Tibial nerve (tissue), 4 donors: ENCODE measurements at regions not wholly inside any gene's neighbourhood (a gene's known extent, or its start where the extent isn't known, plus 50 kb on each side); places are given as distances from the start of the nearest gene placed in this dataset.

ENCODE experiments used
- DNase-seq, 2 donors: peaks; one replicate each; pipeline ENCODE4 v3.0.0-alpha.2; 2019; ENCODE audit warnings: low spot score in 2 of 2
- H3K27ac ChIP-seq, 4 donors: fragments of 200-600 bp; sonication (generic) in 3 of 4; one replicate each; pipeline ENCODE4 v1.5.1; 2017 to 2019; ENCODE audit warnings: mild to moderate bottlenecking in 1 of 4
- H3K27me3 ChIP-seq, 2 donors: fragments of 200-600 bp; sonication (generic) in 1 of 2; one replicate each; pipeline versions ENCODE4 v1.5.1 to v1.6.0; 2017 to 2019
- H3K36me3 ChIP-seq, 3 donors: fragments of 200-600 bp; sonication (generic); one replicate each; pipeline ENCODE4 v1.5.1; 2018 to 2019
- H3K4me1 ChIP-seq, 4 donors: fragments of 200-600 bp; sonication (generic) in 3 of 4; one replicate each; pipeline ENCODE4 v1.5.1; 2017 to 2019
- H3K4me3 ChIP-seq, 4 donors: fragments of 200-600 bp; sonication (generic) in 3 of 4; one replicate each; pipeline ENCODE4 v1.5.1; 2017 to 2019; ENCODE audit warnings: mild to moderate bottlenecking in 1 of 4, moderate library complexity in 1 of 4
- H3K9me3 ChIP-seq, 4 donors: fragments of 200-600 bp; sonication (generic) in 3 of 4; one replicate each; pipeline ENCODE4 v1.5.1; 2017 to 2019
- CTCF ChIP-seq, 5 experiments: fragments of 200-600 bp in 3 of 5; fragments of 450-650 bp in 2 of 5; sonication (generic) in 3 of 5; IDR thresholded peaks; one replicate each; pipeline ENCODE4 v1.5.1; 2016 to 2019; ENCODE audit warnings: antibody characterized with exemption in 5 of 5, mild to moderate bottlenecking in 3 of 5, moderate library complexity in 2 of 5
- EP300 ChIP-seq, 2 donors: sonication (generic); formaldehyde crosslinking; IDR thresholded peaks; one replicate each; pipeline ENCODE4 v1.6.1; 2017; ENCODE audit warnings: antibody characterized with exemption in 2 of 2, mild to moderate bottlenecking in 1 of 2
- POLR2A ChIP-seq, 2 donors: fragments of 450-650 bp; IDR thresholded peaks; one replicate each; pipeline ENCODE4 v1.6.1; 2017; ENCODE audit warnings: antibody characterized with exemption in 2 of 2, mild to moderate bottlenecking in 2 of 2, moderate library complexity in 2 of 2
- WGBS, 2 donors: methylation state at CpG; one replicate each; pipeline ENCODE4 v1.1.5; 2018; 5-methylcytosine and 5-hydroxymethylcytosine counted together

GRCh38 chr3:25284249-25284648 lies 143.8 kb upstream of the RARB start:
- H3K4me1 ChIP-seq: no peaks in the 10 kb centered on the region
- DNase-seq: no peak
- no peaks in the 10 kb centered on the region for H3K36me3 ChIP-seq
- no peak overlapping the region for H3K27ac ChIP-seq
- TF ChIP-seq EP300 (IDR thresholded peaks at IDR 0.05) (no peak), POLR2A (IDR thresholded peaks at IDR 0.05) (no peak), CTCF (IDR thresholded peaks at IDR 0.05) (no peak)
- no peak overlapping the region for H3K4me3 ChIP-seq
- no peaks in the 10 kb centered on the region for H3K9me3 ChIP-seq
- no peaks in the 10 kb centered on the region for H3K27me3 ChIP-seq

GRCh38 chr3:25287291-25287884 lies 140.7 kb upstream of the RARB start:
- H3K4me3 ChIP-seq: no peak overlapping the region
- H3K4me1 ChIP-seq: no peaks in the 10 kb centered on the region
- no peak for DNase-seq
- no peaks in the 10 kb centered on the region for H3K9me3 ChIP-seq
- no peak overlapping the region for H3K27ac ChIP-seq
- H3K36me3 ChIP-seq: no peaks in the 10 kb centered on the region
- WGBS, 2 donors: 79 to 95% methylated on average over 1 of the region's 1 CpG
- H3K27me3 ChIP-seq: no peaks in the 10 kb centered on the region
- TF ChIP-seq POLR2A (IDR thresholded peaks at IDR 0.05) (no peak), CTCF (IDR thresholded peaks at IDR 0.05) (no peak), EP300 (IDR thresholded peaks at IDR 0.05) (no peak)

GRCh38 chr3:25288413-25288812 lies 139.7 kb upstream of the RARB start:
- Histone ChIP-seq H3K27ac (no peak overlapping the region), H3K4me3 (no peak overlapping the region), H3K9me3 (no peaks in the 10 kb centered on the region), H3K4me1 (no peaks in the 10 kb centered on the region), H3K27me3 (no peaks in the 10 kb centered on the region), H3K36me3 (no peaks in the 10 kb centered on the region)
- DNase-seq: no peak
- WGBS, 2 donors: 71% methylated on average over 1 of the region's 1 CpG
- TF ChIP-seq CTCF (IDR thresholded peaks at IDR 0.05): no peak
- no peak for TF ChIP-seq EP300 (IDR thresholded peaks at IDR 0.05)
- no peak for TF ChIP-seq POLR2A (IDR thresholded peaks at IDR 0.05)

GRCh38 chr3:25289156-25289555 lies 138.9 kb upstream of the RARB start:
- Histone ChIP-seq H3K27ac (no peak overlapping the region), H3K4me1 (no peaks in the 10 kb centered on the region), H3K27me3 (no peaks in the 10 kb centered on the region), H3K4me3 (no peak overlapping the region), H3K9me3 (no peaks in the 10 kb centered on the region), H3K36me3 (no peaks in the 10 kb centered on the region)
- WGBS, 2 donors: 76 to 100% methylated on average over 1 of the region's 1 CpG
- no peak for TF ChIP-seq EP300 (IDR thresholded peaks at IDR 0.05)
- no peak for DNase-seq

- H3K36me3 ChIP-seq: no peaks in the 10 kb centered on the region
- 83 to 87% methylated on average over 2 of the region's 2 CpGs for WGBS, 2 donors
- H3K27me3 ChIP-seq: no peaks in the 10 kb centered on the region
These were observed 138.4 kb upstream of the RARB start for GRCh38 chr3:25289663-25290062.

More at GRCh38 chr3:25289663-25290062, 138.4 kb upstream of the RARB start:
- DNase-seq: no peak
- Histone ChIP-seq H3K4me3 (no peak overlapping the region), H3K9me3 (no peaks in the 10 kb centered on the region), H3K27ac (no peak overlapping the region), H3K4me1 (no peaks in the 10 kb centered on the region)
- TF ChIP-seq CTCF (IDR thresholded peaks at IDR 0.05) (no peak), POLR2A (IDR thresholded peaks at IDR 0.05) (no peak), EP300 (IDR thresholded peaks at IDR 0.05) (no peak)
